Uterus (tissue), 2 donors: ENCODE measurements at regions not wholly inside any gene's neighbourhood (a gene's known extent, or its start where the extent isn't known, plus 50 kb on each side); places are given as distances from the start of the nearest gene placed in this dataset.
"Not testable (repeated sequence)": the region's sequence is repeated elsewhere in the genome, so short reads cannot be mapped to it uniquely, and the experiment has no call there.

Experiments used
- CTCF ChIP-seq, 4 experiments: fragments of 200-600 bp in 2 of 4; fragments of 450-650 bp in 2 of 4; sonication (generic) in 2 of 4; IDR thresholded peaks; one replicate each; pipeline ENCODE4 v1.5.1; 2016 to 2019; ENCODE audit warnings: antibody characterized with exemption in 4 of 4, mild to moderate bottlenecking in 2 of 4, moderate library complexity in 1 of 4
- POLR2A ChIP-seq, 2 donors: fragments of 450-650 bp; IDR thresholded peaks; one replicate each; pipeline ENCODE4 v1.6.1; 2016; ENCODE audit warnings: antibody characterized with exemption in 2 of 2, mild to moderate bottlenecking in 1 of 2, moderate library complexity in 1 of 2

DNA sequence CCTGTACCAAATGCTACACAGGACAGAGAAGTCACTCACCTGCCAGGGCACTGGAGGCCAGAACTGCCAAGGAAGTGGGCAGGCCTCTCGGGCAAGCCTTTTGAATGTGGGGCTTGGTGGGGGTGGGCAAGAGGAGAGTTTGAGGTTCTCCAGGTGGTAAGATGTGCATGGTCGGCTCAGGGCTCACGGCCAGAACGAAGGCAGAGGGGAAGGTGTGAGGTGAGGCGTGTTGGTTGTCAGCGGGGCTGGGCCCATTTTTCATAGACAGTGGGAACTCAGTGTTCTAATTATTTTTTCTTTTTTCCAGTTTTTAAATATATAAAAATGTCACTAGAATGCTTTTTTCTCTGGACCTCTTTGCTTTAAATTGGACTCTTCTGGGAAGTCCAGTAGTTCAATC, 145.8 kb downstream of the BCL2L11 start:
- not testable (repeated sequence) for TF ChIP-seq POLR2A, CTCF (IDR thresholded peaks at IDR 0.05)
